ENCODE measurements at regions not wholly inside any gene's neighbourhood (a gene's known extent, or its start where the extent isn't known, plus 50 kb on each side); places are given as distances from the start of the nearest gene placed in this dataset.

DNA sequence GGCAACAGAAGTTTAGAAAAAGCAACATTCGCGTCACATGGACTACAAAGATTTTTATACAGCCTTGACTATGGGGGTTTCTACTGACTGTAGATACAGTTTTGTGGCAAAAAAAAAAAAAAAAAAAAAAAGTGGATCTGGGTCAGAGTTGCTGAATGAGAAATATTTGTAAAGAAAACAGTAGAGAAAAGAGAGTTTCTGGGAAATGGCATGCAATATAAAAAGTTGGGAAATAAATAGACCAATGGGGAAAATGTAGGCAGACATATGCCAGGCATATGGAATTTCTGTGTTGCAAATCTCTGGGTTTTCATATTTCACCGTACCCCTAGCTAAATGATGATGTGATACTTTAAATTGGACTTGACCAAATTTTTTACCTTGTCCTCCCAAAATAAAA lies 315.3 kb downstream of the EFNB2 start:
- TF ChIP-seq, protein P1, sequence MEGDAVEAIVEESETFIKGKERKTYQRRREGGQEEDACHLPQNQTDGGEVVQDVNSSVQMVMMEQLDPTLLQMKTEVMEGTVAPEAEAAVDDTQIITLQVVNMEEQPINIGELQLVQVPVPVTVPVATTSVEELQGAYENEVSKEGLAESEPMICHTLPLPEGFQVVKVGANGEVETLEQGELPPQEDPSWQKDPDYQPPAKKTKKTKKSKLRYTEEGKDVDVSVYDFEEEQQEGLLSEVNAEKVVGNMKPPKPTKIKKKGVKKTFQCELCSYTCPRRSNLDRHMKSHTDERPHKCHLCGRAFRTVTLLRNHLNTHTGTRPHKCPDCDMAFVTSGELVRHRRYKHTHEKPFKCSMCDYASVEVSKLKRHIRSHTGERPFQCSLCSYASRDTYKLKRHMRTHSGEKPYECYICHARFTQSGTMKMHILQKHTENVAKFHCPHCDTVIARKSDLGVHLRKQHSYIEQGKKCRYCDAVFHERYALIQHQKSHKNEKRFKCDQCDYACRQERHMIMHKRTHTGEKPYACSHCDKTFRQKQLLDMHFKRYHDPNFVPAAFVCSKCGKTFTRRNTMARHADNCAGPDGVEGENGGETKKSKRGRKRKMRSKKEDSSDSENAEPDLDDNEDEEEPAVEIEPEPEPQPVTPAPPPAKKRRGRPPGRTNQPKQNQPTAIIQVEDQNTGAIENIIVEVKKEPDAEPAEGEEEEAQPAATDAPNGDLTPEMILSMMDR (IDR thresholded peaks at IDR 0.05; ENCODE audit: borderline replicate concordance), result no peak
- Histone ChIP-seq H3K9me3 (replicated peaks) (no peaks in the 10 kb centered on the region), H3K4me3 (no peak overlapping the region), H3K27ac (replicated peaks) (no peak overlapping the region), H3K36me3 (no peaks in the 10 kb centered on the region), H3K27me3 (ENCODE audit: low read depth) (peaks cover 12% of the 10 kb centered on the region), H3K4me1 (no peaks in the 10 kb centered on the region)
- intact Hi-C loops (cut with micrococcal nuclease), result no loop called here
- DNase-seq, result no peak

DNA sequence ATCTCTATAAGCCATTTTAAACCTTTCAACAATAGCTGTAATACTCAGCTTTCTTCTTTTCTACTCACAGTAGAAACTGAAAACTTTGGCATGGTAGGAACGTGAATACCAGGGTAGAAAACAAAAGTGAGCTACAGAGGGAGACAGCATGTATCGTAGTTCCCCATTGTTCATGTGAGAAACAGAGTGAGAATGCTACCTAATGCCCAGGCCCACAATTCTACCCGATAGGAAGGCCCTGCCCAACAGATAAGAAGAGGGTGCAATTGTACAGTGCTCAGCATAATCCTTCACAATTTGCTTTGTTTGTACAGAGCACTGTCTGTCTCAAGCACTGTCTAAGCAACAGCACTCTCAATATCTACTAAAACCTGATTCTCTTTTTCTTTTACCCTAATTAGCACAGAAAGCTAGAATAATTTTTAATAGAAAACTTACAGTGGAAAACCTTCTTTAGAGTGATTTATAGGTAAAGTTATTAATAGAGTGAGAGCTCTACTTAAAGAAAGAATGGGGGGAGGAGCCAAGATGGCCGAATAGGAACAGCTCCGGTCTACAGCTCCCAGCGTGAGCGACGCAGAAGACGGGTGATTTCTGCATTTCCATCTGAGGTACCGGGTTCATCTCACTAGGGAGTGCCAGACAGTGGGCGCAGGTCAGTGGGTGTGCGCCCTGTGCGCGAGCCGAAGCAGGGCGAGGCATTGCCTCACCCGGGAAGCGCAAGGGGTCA lies 322.3 kb downstream of the EFNB2 start:
- DNase-seq, result no peak
- intact Hi-C loops (cut with micrococcal nuclease), result no loop called here
- H3K4me3 ChIP-seq, result no peak overlapping the region
- TF ChIP-seq, protein P1 (IDR thresholded peaks at IDR 0.05; ENCODE audit: borderline replicate concordance), result no peak
- H3K9me3 ChIP-seq (replicated peaks), result no peaks in the 10 kb centered on the region
- H3K36me3 ChIP-seq, result no peaks in the 10 kb centered on the region
- H3K27me3 ChIP-seq (ENCODE audit: low read depth), result no peaks in the 10 kb centered on the region
- H3K4me1 ChIP-seq, result no peaks in the 10 kb centered on the region
- no peak overlapping the region for H3K27ac ChIP-seq (replicated peaks)

DNA sequence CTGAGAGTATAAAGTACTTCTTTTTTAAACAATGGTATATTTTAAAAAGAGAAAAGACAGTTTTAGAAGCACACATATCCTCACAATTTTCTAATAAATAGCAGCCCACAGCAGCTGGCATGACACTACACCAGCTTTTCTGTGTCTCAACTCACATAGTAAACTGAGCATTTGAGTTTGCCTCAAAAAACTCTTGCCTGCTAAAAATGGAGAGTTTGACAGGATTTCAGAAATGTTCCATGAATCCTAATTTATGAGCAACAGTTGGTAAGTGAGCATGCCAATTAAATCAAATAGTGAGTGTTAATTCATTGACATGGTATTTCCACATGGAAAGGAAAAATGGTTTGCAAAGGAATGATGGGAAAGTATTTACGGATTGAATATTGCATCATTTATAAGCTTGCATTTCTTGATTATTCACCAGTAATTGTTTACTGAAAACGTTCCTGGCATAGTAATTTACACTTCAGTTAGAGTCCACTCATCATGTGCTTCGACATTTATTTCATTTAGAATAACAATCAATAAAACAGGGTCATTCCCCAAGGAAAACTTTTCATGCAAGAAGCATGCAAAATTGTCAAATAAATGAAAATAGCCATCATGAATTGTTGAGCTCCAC lies 323.0 kb downstream of the EFNB2 start:
- H3K4me3 ChIP-seq, result no peak overlapping the region
- no peaks in the 10 kb centered on the region for H3K36me3 ChIP-seq
- no peak for DNase-seq
- intact Hi-C loops (cut with micrococcal nuclease), result no loop called here
- H3K27ac ChIP-seq (replicated peaks), result no peak overlapping the region
- H3K9me3 ChIP-seq (replicated peaks), result no peaks in the 10 kb centered on the region
- H3K4me1 ChIP-seq, result no peaks in the 10 kb centered on the region
- no peaks in the 10 kb centered on the region for H3K27me3 ChIP-seq (ENCODE audit: low read depth)
- TF ChIP-seq, protein P1 (IDR thresholded peaks at IDR 0.05; ENCODE audit: borderline replicate concordance), result no peak

DNA sequence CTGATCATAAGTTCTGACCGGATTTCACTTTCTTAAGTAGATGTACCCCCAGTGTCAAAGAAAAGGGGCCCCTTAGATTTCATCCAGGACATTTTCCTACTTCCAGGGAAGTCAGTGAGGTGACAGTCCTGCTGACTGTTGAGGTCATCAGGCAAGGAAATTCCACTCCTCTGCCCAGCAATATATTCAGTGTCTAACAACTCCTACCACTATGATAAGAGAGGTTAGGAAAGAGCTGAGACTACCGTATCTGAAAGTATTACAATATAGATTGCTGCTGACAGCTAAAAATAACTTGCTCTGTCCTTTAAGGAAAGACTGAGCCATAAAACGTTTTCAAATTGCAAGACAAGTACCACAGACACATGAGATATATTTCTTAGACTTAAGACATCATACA lies 325.1 kb downstream of the EFNB2 start:
- TF ChIP-seq, protein P1 (IDR thresholded peaks at IDR 0.05; ENCODE audit: borderline replicate concordance), result no peak
- Histone ChIP-seq H3K27ac (replicated peaks) (no peak overlapping the region), H3K27me3 (ENCODE audit: low read depth) (peaks cover 6% of the 10 kb centered on the region), H3K4me3 (no peak overlapping the region), H3K9me3 (replicated peaks) (no peaks in the 10 kb centered on the region), H3K4me1 (no peaks in the 10 kb centered on the region), H3K36me3 (no peaks in the 10 kb centered on the region)
- intact Hi-C loops (cut with micrococcal nuclease), result no loop called here
- DNase-seq, result no peak

DNA sequence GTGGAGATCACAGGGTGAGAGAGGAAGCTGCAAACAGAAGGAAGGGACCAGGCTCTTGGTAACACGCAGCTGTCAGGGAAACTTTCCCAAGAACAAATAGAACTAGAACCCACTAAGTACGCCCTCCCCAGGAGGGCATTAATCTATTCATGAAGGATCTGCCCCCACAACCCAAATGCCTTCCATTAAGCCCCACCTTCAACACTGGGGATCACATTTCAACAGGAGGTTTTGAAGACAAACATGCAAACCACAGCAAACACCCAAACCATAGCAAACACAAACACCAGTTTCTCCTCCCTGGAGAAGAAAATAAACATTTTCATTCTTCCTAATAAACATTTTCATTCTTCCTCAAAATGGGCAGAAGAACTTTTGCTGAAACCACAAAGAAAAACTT lies 329.6 kb downstream of the EFNB2 start:
- Histone ChIP-seq H3K36me3 (no peaks in the 10 kb centered on the region), H3K4me3 (no peak overlapping the region), H3K4me1 (no peaks in the 10 kb centered on the region), H3K27ac (replicated peaks) (no peak overlapping the region), H3K9me3 (replicated peaks) (no peaks in the 10 kb centered on the region), H3K27me3 (ENCODE audit: low read depth) (peaks cover 6% of the 10 kb centered on the region)
- TF ChIP-seq, protein P1 (IDR thresholded peaks at IDR 0.05; ENCODE audit: borderline replicate concordance), result no peak
- no peak for DNase-seq
- intact Hi-C loops (cut with micrococcal nuclease), result no loop called here
